ENCODE measurements at regions not wholly inside any gene's neighbourhood (a gene's known extent, or its start where the extent isn't known, plus 50 kb on each side); places are given as distances from the start of the nearest gene placed in this dataset.

GRCh38 chr1:29793101-29793546 is 556.8 kb downstream of the PTPRU start:
- Histone ChIP-seq H3K4me3 (ENCODE audit: low read length) (no peak overlapping the region), H3K4me1 (ENCODE audit: insufficient read depth, low read length) (no peaks in the 10 kb centered on the region), H3K36me3 (ENCODE audit: insufficient read depth, low read depth, low read length) (no peaks in the 10 kb centered on the region), H3K9me3 (ENCODE audit: insufficient read depth, low read depth, low read length) (peaks cover 13% of the 10 kb centered on the region; the same call in 1 of the 2 replicates), H3K9ac (ENCODE audit: low read depth, low read length) (no peak overlapping the region), H3K27me3 (ENCODE audit: insufficient read depth, low read length) (no peaks in the 10 kb centered on the region), H3K27ac (ENCODE audit: low read length) (no peak overlapping the region)

DNA sequence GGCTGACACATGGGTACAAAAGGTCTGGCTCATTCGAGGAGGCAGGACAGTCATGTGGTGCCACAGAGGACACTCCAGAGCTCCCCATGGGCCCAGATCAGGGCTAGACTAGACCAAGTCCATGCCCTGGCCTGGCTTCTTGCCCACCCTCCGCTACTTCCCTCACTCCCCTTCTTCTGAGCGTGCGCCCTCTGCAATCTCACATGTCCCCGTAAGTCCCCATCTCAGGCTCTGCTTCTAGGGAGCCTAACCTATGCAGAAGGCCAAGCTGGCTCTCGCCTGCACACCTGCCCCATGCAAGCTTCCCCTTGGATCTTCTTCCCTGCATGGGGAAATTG is 553.6 kb downstream of the PTPRU start:
- Histone ChIP-seq H3K4me3 (ENCODE audit: low read length) (no peak overlapping the region), H3K9me3 (ENCODE audit: insufficient read depth, low read depth, low read length) (no peaks in the 10 kb centered on the region), H3K27me3 (ENCODE audit: insufficient read depth, low read length) (no peaks in the 10 kb centered on the region), H3K4me1 (ENCODE audit: insufficient read depth, low read length) (no peaks in the 10 kb centered on the region), H3K9ac (ENCODE audit: low read depth, low read length) (no peak overlapping the region), H3K36me3 (ENCODE audit: insufficient read depth, low read depth, low read length) (no peaks in the 10 kb centered on the region), H3K27ac (ENCODE audit: low read length) (no peak overlapping the region)

DNA sequence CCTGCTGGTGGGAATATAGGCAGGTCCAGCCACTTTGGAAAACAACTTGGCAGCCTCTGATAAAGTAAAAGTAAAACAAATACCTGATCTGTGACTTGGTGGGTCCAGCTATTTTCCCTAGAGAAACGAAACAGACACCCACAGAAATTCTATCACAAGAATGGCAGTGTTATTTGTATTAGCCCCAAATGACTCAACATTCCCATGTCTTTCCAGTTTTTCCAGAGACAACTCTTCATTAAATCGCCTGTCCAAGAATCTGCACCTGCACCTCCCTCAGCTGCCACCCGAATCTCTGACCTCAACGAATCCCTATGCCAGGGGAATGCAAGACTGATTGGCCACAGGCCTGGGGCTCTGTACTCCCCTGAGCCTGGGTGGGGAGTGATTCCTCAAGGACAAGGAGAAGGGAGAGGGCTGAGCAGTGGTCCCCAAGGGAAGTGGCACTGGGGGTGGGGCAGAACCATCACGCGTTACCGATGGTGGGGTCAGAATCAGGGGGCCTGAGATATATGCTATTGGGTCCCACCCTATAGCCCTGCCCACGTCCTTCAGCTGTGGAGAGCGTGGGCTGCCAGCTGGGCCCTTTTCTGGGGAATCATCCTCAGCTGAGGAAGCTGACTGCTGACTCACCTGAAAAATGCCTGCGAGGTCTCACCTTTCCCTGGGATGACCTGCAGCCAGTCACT is 553.0 kb downstream of the PTPRU start:
- no peak overlapping the region for H3K4me3 ChIP-seq (ENCODE audit: low read length)
- no peaks in the 10 kb centered on the region for H3K9me3 ChIP-seq (ENCODE audit: insufficient read depth, low read depth, low read length)
- H3K27me3 ChIP-seq (ENCODE audit: insufficient read depth, low read length) = no peaks in the 10 kb centered on the region
- H3K27ac ChIP-seq (ENCODE audit: low read length) = no peak overlapping the region
- no peaks in the 10 kb centered on the region for H3K4me1 ChIP-seq (ENCODE audit: insufficient read depth, low read length)
- no peak overlapping the region for H3K9ac ChIP-seq (ENCODE audit: low read depth, low read length)
- no peaks in the 10 kb centered on the region for H3K36me3 ChIP-seq (ENCODE audit: insufficient read depth, low read depth, low read length)

GRCh38 chr1:29786791-29787732 is 550.7 kb downstream of the PTPRU start:
- Histone ChIP-seq H3K4me3 (ENCODE audit: low read length) (no peak overlapping the region), H3K9me3 (ENCODE audit: insufficient read depth, low read depth, low read length) (no peaks in the 10 kb centered on the region), H3K36me3 (ENCODE audit: insufficient read depth, low read depth, low read length) (no peaks in the 10 kb centered on the region), H3K9ac (ENCODE audit: low read depth, low read length) (no peak overlapping the region), H3K4me1 (ENCODE audit: insufficient read depth, low read length) (no peaks in the 10 kb centered on the region), H3K27me3 (ENCODE audit: insufficient read depth, low read length) (no peaks in the 10 kb centered on the region), H3K27ac (ENCODE audit: low read length) (no peak overlapping the region)

GRCh38 chr1:29786195-29786594 is 549.9 kb downstream of the PTPRU start:
- Histone ChIP-seq H3K9ac (ENCODE audit: low read depth, low read length) (no peak overlapping the region), H3K9me3 (ENCODE audit: insufficient read depth, low read depth, low read length) (no peaks in the 10 kb centered on the region), H3K27ac (ENCODE audit: low read length) (no peak overlapping the region), H3K27me3 (ENCODE audit: insufficient read depth, low read length) (no peaks in the 10 kb centered on the region), H3K36me3 (ENCODE audit: insufficient read depth, low read depth, low read length) (no peaks in the 10 kb centered on the region), H3K4me1 (ENCODE audit: insufficient read depth, low read length) (no peaks in the 10 kb centered on the region), H3K4me3 (ENCODE audit: low read length) (no peak overlapping the region)

- H3K27me3 ChIP-seq (ENCODE audit: insufficient read depth, low read length) = no peaks in the 10 kb centered on the region
These were observed 549.2 kb downstream of the PTPRU start for GRCh38 chr1:29785554-29785953.

DNA sequence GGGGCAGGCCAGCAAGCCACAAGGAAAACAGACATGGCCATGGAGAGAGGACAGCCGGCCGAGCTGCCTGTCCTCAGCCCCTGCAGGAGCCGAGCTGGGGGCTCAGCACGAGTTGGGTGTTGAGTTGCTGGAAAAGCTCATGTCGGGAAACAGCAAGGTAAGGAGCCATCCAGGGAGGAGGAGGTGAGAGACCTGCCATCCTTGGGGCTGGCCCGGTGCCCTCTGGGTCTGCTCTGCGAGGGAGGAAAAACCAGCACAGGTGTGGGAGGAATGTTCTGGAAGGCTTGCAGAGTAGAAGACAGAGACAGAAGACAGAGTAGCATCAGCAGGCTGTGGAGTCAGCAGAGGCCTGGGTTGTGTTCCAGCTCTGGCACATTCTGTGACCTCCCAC is 548.8 kb downstream of the PTPRU start:
- H3K4me1 ChIP-seq (ENCODE audit: insufficient read depth, low read length) = no peaks in the 10 kb centered on the region
- H3K9me3 ChIP-seq (ENCODE audit: insufficient read depth, low read depth, low read length) = no peaks in the 10 kb centered on the region
- no peaks in the 10 kb centered on the region for H3K36me3 ChIP-seq (ENCODE audit: insufficient read depth, low read depth, low read length)
- no peaks in the 10 kb centered on the region for H3K27me3 ChIP-seq (ENCODE audit: insufficient read depth, low read length)
- no peak overlapping the region for H3K27ac ChIP-seq (ENCODE audit: low read length)
- no peak overlapping the region for H3K9ac ChIP-seq (ENCODE audit: low read depth, low read length)
- H3K4me3 ChIP-seq (ENCODE audit: low read length) = no peak overlapping the region

More at GRCh38 chr1:29785554-29785953, 549.2 kb downstream of the PTPRU start:
- Histone ChIP-seq H3K36me3 (ENCODE audit: insufficient read depth, low read depth, low read length) (no peaks in the 10 kb centered on the region), H3K9ac (ENCODE audit: low read depth, low read length) (no peak overlapping the region), H3K9me3 (ENCODE audit: insufficient read depth, low read depth, low read length) (no peaks in the 10 kb centered on the region), H3K27ac (ENCODE audit: low read length) (no peak overlapping the region), H3K4me3 (ENCODE audit: low read length) (no peak overlapping the region), H3K4me1 (ENCODE audit: insufficient read depth, low read length) (no peaks in the 10 kb centered on the region)

DNA sequence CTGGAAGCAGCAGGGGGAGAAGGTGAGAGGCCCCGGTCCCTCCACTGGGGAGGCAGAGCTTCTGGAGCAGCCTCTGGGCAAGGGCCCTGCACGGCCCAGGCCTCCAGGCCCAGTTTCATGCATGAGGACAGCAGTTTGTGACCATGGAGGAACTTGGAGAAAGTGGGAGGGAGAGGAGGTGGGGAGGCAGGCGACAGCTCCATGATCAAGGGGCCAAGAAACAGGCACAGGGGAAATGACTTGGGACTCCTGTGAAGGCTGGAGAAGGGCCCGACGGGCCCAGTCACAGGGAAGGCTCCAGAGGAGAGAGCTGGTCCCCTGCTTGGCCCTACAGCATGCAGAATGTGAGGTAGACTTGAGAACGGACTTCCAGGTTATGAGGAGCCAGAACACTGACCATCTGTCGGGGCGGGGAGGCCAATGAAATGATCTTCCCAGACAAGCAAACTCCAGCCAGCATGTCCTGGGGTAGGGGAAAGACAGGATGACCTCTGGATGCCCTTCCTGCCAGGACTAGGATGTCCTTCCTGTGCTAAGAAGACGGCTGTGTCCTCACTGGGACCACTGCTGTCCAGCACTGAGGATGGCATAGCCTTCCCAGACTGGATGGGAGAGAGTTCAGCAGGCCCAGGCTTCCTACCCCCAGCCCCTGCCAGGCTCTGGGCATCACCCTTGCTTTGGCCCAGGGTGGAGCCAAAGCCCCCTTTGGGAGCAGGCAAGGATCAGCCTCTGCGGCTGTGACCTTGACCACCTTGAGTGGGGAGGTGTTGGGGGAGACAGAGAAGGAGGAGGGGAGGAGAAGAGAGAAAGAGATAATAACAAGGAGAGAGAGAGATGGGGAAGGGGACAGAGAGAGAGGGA is 548.2 kb downstream of the PTPRU start:
- Histone ChIP-seq H3K4me1 (ENCODE audit: insufficient read depth, low read length) (no peaks in the 10 kb centered on the region), H3K9me3 (ENCODE audit: insufficient read depth, low read depth, low read length) (no peaks in the 10 kb centered on the region), H3K4me3 (ENCODE audit: low read length) (no peak overlapping the region), H3K9ac (ENCODE audit: low read depth, low read length) (no peak overlapping the region), H3K27me3 (ENCODE audit: insufficient read depth, low read length) (no peaks in the 10 kb centered on the region), H3K36me3 (ENCODE audit: insufficient read depth, low read depth, low read length) (no peaks in the 10 kb centered on the region), H3K27ac (ENCODE audit: low read length) (no peak overlapping the region)

DNA sequence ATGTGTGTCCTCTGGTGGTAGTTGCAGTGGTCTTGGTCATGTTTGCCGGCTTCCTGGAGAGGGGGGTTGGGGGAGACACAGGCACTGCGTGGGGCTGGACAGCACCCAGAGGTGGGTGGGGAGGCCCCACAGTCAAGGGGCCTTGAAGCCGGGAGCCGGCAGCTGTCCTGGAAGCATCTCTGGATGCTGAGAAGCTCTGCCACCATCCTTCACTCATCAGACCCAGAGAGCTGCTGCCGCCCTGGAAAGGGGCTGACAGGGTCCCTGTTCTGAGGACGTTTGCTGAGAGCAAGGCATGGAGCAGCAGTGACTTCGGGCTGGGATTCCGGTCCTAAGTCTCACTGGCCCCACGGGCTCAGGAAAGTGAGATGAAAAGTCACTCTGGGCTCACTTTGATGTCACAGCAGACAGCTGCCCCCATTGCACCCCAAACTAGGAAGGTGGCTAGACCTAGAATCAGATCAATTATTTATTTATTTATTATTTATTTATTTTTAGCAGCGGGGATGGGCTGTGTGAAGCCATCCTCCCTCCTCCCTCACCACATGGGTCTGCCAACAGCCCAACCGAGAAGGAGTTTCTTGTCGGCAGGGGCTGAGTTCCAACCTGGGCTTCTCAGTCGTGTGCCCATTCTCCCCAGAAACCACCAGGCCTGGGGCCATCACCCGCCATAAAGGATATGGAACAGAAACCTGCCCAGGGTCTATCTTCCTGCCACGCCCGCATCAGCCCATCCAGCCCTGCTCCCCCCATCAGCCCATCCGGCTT is 547.4 kb downstream of the PTPRU start:
- no peaks in the 10 kb centered on the region for H3K36me3 ChIP-seq (ENCODE audit: insufficient read depth, low read depth, low read length)
- H3K4me1 ChIP-seq (ENCODE audit: insufficient read depth, low read length) = no peaks in the 10 kb centered on the region
- H3K9ac ChIP-seq (ENCODE audit: low read depth, low read length) = no peak overlapping the region
- no peaks in the 10 kb centered on the region for H3K9me3 ChIP-seq (ENCODE audit: insufficient read depth, low read depth, low read length)
- no peak overlapping the region for H3K27ac ChIP-seq (ENCODE audit: low read length)
- no peaks in the 10 kb centered on the region for H3K27me3 ChIP-seq (ENCODE audit: insufficient read depth, low read length)
- no peak overlapping the region for H3K4me3 ChIP-seq (ENCODE audit: low read length)

GRCh38 chr1:29782846-29783507 is 546.7 kb downstream of the PTPRU start:
- Histone ChIP-seq H3K27ac (ENCODE audit: low read length) (no peak overlapping the region), H3K36me3 (ENCODE audit: insufficient read depth, low read depth, low read length) (no peaks in the 10 kb centered on the region), H3K4me1 (ENCODE audit: insufficient read depth, low read length) (no peaks in the 10 kb centered on the region), H3K4me3 (ENCODE audit: low read length) (no peak overlapping the region), H3K9me3 (ENCODE audit: insufficient read depth, low read depth, low read length) (no peaks in the 10 kb centered on the region), H3K9ac (ENCODE audit: low read depth, low read length) (no peak overlapping the region), H3K27me3 (ENCODE audit: insufficient read depth, low read length) (no peaks in the 10 kb centered on the region)
